GM23338 (cell line): ENCODE measurements at regions not wholly inside any gene's neighbourhood (a gene's known extent, or its start where the extent isn't known, plus 50 kb on each side); places are given as distances from the start of the nearest gene placed in this dataset.

ENCODE experiments used
- CREB1 ChIP-seq: fragments of 250-450 bp; sonication (Bioruptor Pico); IDR thresholded peaks from 2 replicates; pipeline ENCODE4 v1.5.0; 2020; ENCODE audit warnings: low read depth, mild to moderate bottlenecking, moderate library complexity
- CTCF ChIP-seq, 2 experiments: fragments of 200-600 bp in 1 of 2; sonication (generic) in 1 of 2; conservative IDR thresholded peaks; 2 replicates each; pipeline versions ENCODE4 v1.5.1 to v1.6.1; 2016 to 2017; ENCODE audit warnings: antibody characterized with exemption in 2 of 2, low read depth in 2 of 2, mild to moderate bottlenecking in 2 of 2, moderate library complexity in 1 of 2
- EZH2 ChIP-seq: fragments of 200-600 bp; sonication (generic); IDR thresholded peaks from one replicate; pipeline ENCODE4 v1.8.0; 2017; ENCODE audit warnings: antibody characterized with exemption, mild to moderate bottlenecking, low read depth; ENCODE audit not compliant: unreplicated experiment
- EZH2phosphoT487 ChIP-seq: fragments of 200-600 bp; sonication (generic); IDR thresholded peaks from one replicate; pipeline ENCODE4 v1.8.1; 2018; ENCODE audit warnings: antibody characterized with exemption; ENCODE audit not compliant: unreplicated experiment
- POLR2AphosphoS5 ChIP-seq: IDR thresholded peaks from 2 replicates; pipeline ENCODE4 v1.6.1; 2016; ENCODE audit warnings: antibody characterized with exemption, low read depth
- REST ChIP-seq: IDR thresholded peaks from one replicate; pipeline ENCODE4 v1.6.1; 2018; ENCODE audit warnings: antibody characterized with exemption; ENCODE audit not compliant: unreplicated experiment
- ZNF331 ChIP-seq: fragments of 250-450 bp; sonication (Bioruptor Pico); IDR thresholded peaks from 2 replicates; pipeline ENCODE4 v1.5.0; 2020; ENCODE audit warnings: low read depth, mild to moderate bottlenecking, moderate library complexity

GRCh38 chr9:29339387-29339786 lies 1766.1 kb upstream of the C9orf72 start:
- no peak for TF ChIP-seq POLR2AphosphoS5
- no peak for TF ChIP-seq CTCF (conservative IDR thresholded peaks at IDR 0.05; ENCODE audit: low read depth in 2 of 2)
- no peak for TF ChIP-seq EZH2
- TF ChIP-seq REST = no peak
- TF ChIP-seq EZH2phosphoT487 = no peak
- TF ChIP-seq CREB1 = no peak
- no peak for TF ChIP-seq ZNF331 (CRISPR knock-in tag)
